A172 (cell line): ENCODE measurements at regions not wholly inside any gene's neighbourhood (a gene's known extent, or its start where the extent isn't known, plus 50 kb on each side); places are given as distances from the start of the nearest gene placed in this dataset.
"Not testable (repeated sequence)": the region's sequence is repeated elsewhere in the genome, so short reads cannot be mapped to it uniquely, and the experiment has no call there.

Experiments used
- DNase-seq: peaks from one replicate; pipeline ENCODE4 v3.0.0-alpha.2; 2015; ENCODE audit warnings: low spot score

DNA sequence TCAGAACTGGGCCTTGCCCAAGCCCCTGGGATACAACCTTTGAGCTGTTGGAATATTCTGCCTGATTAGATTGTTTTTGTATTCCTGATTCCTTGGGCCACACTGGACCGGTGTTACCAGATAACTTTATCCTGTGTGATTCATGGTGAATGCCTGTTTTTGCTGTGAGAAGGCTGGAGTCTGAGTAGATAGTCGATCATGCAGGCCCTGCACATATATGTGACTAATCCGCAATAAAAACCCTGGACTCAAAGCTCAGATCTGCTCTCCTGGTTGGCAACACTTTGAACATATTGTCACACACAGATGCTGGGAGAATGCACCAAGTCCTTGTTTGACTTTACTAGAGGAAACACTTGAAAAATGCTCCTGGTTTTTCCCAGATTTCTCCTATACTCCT, 183.9 kb upstream of the MBL2 start:
- no peak for DNase-seq

DNA sequence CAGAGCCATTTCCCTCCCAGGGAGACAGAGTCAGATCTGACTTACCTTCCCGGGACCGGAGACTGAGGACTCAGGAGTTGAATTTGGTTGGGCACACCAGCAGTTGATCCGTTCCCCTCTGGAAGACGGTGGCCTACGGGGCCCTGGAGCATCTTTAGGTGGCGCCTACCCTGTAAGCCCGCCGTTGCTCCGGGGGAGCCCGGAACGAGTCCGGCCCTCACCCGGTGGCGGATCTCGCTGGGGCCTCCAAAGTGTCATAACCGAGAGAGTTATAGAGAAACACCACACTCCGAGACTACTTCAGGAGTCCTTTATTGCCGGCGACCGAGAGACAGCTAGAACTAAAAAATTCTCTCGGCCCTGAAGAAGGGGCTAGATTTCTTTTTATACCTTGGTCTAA, 182.8 kb upstream of the MBL2 start:
- no peak for DNase-seq

DNA sequence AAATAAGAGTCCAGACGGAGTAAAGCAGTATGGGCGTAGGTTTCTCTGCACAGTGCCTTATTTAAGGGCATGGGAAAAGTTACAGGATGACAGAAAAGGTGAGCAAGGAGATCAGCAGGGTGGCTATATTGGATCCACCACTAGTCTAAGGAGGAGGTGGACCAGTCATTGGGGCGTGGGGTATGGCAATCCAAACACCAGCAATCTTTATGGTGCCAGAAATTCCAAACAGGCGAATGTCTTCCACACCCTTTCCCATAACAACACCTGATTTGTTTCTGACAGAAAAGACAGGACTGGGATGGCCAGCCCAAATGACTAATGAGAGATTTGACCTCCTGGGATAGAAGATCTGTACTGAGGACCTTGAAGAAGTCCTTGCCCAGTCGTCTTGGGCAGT, 181.8 kb upstream of the MBL2 start:
- DNase-seq = peak; percentile 23

DNA sequence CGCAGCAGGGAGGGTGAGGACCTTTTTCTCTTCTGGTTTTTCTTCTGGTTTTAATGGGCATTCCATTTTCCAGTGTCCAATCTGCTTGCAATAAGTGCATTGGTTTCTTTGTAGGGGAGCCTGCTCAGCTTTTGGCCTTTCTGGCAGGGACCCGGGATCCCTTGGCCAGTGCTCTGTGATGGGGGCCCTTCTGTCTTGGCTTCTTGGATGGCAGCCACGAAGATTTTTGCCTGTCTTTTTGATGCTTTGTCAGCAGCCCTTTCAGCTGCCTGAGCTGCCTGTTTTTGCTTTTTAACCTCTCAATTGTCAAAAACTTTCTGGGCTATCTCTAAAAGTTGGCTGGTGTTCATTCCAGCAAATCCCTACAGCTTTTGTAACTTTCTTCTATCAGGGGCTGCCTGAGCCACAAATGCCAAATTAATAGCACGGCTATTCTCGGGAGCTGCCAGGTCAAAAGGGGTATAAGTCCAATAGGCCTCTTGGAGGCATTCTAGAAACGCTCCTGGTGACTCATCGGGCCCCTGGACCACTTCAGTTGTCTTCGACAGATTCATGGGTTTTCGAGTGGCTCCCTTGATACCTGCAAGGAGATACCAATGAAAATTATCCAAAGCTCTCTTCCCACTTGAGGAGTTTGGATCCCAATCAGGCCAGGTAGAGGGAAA, 179.9 kb upstream of the MBL2 start:
- DNase-seq = no peak

DNA sequence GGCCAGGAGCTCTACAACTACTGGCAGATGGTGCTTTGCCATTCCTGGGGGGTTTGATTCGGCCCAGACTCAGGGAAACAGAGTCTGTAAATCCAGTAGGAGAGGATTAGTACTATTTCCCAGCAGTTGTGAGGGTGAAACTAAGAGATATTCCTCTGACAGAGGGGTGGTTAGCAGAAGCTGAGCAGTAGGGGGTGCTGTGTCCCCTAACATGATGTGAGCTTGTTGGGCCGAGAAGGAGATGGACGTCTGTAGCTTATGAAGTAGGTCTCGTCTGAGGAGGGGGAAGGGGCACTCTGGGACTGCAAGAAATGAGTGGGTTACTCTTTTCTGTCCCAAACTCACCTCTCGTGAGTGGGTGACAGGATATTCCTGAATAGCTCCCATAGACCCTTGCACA, 179.2 kb upstream of the MBL2 start:
- DNase-seq = peak; percentile 37

DNA sequence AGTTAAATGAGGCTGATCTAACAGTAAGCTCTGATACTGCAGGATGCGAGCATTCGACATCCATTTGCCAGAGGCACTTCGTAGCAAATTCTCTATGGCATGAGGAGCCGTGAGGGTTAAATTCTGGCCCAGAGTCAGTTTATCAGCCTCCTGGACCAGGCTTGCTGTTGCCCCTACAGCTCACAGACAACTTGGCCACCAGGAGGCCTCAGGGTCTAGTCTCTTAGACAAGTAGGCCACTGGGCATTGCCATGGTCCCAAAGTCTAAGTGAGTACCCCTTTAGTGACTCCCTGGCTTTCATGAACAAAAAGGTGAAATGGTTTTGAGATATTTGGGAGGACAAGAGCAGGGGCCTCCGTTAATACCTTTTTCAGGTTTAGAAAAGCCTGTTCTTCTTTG, 178.0 kb upstream of the MBL2 start:
- DNase-seq = no peak

DNA sequence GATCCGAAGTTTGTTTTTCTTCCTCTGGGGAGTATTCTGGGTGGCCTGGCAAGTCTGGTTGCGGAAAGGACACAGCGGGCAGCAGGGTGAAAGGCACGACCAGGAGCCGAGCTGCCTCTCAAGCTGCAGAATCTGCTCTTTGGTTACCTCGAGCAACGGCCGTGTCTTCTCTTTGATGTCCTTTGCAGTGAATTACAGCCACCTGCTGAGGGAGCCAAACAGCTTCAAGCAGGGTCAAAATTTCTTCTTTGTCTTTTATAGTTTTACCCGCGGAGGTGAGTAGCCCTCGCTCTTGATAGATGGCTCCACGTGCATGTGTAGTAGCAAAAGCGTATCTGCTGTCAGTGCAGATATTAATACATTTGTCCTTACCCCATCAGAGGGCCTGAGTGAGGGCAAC, 177.3 kb upstream of the MBL2 start:
- no peak for DNase-seq

DNA sequence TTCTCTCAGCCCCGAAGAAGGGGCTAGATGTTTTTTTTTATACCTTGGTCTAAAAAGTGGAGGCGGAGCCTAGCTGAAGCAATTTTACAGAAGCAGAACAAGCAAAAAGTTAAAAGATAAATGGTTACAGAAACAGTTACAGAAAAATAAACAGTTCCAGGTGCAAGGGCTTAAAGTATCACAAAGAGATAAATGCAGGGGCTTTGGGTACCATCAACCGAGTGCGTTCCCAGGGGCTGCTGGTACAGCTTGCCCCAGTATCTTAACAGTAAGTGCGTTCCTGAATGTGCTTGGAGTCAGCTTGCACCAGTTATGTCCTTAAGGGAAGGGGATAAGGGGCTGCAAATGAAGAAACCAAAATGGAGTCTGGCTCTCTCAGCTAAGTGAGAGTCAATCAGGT, 173.9 kb upstream of the MBL2 start:
- no peak for DNase-seq

DNA sequence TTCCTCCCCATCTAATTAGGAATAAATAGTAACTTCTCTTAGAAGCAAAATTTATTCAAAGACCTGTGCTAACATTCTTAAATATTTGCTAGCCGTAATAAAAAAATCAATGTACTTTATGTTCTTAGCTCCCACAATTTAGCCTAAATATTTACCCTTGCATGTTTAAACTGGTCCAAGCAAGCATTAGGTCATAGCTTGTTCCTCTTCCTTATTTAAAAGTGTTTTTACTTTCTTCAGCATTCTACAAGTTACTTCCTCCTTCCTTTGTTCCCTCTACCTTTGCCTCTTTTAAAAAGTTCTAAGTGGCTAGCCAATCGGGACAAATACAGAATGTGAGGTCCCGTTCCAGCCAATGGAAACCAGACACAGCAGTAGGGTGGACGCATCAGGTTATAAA, 172.9 kb upstream of the MBL2 start:
- DNase-seq = not testable (repeated sequence)

DNA sequence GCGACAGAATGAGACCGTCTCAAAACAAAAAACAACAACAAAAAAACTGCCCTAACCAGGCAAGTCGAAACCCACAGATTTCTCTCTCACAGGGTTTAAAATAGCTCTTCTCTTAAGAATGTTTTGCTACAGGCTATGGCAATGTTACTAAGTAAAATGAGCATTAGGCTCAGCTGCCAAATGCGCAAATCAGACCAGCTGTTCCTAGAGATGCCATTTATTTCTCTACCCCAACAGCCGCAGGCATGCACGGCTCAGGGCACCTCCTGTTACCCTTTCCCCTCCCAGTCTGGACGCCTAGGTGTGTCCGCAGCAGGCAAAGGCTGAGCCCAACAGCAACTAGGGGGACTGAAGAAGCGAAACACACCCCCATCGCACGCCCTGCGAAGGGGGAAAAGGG, 168.3 kb upstream of the MBL2 start:
- DNase-seq = no peak

DNA sequence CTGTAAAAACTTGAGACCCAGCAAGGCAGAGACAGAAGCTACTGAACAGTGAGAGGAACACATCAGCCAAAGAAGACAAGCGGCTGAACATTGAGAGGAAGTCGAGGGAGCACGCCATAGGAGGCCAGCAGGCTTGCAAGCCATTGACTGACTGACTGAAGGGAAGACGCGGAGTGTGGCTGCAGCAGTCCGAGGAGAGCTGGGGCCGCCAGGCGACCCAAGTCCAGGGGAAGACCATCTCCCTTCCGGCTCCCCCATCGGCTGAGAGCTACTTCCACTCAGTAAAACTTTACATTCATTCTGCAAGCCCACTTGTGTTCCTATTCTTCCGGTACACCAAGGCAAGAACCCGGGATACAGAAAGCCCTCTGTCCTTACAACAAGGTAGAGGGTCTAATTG, 167.3 kb upstream of the MBL2 start:
- no peak for DNase-seq

DNA sequence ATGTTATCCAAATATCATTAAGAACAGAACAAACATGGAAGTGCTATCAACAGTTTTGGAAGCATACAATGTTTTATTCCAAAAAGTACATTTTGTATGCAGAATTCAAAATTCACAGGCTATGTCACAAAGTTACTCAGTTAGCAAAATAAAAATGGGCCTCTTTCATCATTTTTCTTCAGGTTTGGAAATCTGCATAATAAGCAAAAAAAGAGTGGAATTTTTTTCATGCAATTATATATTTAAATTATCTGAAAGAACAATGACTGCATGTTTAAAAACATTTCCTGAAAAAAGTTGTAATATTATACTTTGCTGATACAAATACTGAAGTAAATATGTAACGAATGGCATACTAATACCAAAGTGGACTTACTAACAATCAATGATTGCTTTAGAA, 161.2 kb upstream of the MBL2 start:
- no peak for DNase-seq

DNA sequence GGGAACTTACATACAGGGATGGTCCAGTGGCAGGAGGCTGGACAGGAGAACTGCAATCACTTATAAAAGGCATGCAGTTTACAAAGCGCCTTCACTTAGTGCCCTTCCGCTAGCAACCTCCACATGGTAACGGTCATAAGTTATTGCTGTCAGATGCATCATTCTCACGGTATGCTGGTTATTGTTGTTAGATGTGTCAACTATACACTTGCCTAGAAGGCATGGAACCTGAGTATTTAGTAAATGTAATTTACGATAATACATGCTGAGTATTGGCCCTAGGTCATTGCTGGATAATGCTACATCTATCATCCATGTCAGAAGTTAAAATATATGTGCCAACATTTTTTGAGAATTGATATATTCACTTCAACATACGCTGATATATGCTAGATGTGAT, 155.1 kb upstream of the MBL2 start:
- DNase-seq = peak; percentile 36

DNA sequence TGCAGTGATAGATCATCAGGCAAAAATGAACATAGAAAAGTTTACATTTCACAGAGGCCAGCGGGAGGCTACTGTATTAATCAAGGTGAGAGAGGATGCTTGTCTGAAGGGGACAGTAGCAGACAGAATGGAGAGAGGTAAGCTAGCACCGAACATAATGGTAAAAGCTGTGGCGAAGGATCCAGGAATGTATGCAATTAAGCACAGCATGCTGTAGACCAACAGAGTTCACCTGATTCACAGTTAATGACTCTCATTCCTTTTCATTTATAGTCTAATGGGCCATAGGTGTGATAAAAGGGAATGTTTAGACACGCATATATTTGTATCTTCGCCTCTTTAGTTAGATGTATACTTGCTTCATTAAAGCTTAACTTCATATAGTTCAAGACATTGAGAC, 150.9 kb upstream of the MBL2 start:
- DNase-seq = no peak

DNA sequence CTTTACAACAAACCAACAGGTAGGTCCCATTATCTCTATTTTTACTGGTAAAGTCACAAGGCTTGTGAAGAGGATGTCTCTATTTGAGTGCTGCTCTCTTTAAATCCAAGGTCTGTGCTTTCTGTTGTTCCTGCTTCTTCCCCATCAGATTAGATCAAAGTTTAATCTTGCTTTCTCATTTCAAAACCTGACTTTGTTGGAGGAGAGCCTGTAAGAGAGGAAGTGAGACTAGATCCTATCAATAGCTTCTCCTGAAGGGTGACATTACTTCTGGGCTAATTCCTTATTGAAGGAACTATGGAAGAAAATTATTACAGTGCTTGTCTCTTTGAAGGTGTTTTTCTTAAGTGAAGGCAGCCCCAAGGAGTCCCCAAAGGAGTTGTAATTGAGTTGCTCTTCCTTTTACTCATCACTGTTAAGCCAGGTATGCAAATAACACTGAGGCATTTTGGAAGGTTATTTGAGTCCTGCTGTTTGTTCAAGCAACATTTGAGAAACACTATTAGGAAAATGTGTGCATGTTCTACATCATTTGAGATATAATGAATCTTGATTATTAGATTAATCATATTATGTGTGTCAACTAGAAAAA, 146.2 kb upstream of the MBL2 start:
- no peak for DNase-seq

DNA sequence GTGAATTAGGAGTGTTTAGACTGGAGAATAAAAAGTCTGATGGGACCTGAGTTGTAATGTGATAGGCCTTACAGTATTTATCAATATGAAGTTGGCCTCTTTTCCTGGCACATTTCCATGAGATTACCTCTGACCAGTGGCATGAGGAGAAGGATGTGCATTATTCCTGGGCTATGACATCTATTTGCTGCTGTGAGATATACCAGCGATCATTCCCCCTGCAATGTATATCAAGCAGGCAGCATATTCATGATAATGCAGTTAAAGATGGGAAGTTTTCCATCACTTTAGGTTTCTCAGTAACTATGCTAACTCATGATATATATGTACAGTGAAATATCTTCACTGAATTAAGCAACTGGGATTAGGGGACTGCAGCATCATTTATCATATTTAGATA, 142.8 kb upstream of the MBL2 start:
- no peak for DNase-seq

DNA sequence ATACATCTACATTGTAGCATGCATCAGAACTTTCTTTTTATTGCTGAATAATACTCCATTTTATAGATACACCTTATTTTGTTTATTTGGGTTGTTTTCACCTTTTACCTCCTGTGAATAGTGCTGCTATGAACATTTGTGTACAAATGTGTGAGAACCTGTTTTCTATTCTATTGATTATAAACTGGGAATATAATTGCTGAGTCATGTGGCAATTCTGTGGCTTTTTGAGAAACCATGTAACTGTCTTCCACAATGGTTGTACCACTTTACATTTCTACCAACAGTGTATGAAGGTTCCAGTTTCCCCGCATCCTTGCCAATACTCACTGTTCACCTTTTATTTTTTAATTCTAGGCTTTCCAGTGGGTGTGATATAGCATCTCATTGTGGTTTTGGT, 138.6 kb upstream of the MBL2 start:
- DNase-seq = no peak

DNA sequence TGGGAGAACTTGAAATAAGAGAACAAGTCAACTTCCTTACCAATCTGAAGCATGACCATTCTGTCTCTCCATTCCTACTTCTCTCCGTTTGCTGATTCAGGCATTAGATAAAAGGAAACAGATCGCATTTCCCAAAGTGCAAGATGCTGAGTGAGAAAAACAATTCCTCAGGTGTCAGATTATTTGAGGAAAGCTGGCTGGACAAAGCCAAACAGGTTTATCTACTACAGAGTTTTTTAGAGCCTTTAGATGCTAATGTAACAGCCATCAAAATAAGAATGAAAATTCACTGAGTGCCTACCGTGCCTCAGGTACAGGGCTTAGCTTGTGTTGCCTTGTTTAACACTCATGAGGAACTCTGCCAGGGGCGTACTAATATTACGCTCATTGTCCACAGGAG, 135.9 kb upstream of the MBL2 start:
- DNase-seq = no peak

DNA sequence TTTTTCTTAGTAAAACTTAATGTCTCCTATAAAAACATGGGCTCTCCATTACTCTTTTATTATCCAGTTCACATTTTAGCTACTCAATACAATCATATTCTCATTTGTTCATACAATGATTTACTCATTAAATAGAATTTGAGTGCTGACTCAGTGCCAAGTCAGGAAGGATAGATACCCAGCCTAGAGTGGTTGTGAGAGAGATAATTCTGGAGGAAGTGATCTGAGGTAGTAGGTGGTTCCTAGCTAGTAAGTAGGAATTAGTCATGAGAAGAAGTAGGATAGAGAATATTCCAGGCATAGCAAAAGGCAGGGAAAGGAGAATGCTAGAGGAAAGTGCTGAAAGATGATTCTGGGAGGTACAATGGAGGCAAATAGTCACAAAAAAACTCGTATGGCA, 133.5 kb upstream of the MBL2 start:
- DNase-seq = no peak

DNA sequence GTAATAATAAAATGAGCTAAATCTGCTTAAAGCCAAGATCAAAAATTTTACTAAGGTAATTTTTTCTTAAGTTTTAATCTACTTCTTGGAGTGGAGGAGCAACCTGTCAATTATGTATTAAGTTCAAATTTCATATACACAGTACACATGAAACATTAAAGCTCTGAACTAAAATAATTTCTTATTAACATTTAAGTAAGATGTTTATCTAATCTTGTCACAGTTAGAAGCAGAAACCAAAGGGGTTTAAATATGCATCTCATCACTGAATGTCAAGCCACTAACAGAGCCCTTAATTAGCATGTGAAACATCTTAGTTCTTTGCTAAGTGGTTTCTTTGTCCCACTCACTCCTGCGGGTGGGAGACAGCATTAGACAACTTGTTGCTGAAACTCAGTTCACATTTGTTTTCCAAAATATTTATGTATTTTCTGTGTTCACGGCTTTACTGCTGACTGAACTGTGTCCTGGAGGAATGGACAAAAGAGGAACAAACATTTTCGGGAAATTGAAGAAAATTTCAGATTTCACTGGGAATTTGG, 130.9 kb upstream of the MBL2 start:
- no peak for DNase-seq

DNA sequence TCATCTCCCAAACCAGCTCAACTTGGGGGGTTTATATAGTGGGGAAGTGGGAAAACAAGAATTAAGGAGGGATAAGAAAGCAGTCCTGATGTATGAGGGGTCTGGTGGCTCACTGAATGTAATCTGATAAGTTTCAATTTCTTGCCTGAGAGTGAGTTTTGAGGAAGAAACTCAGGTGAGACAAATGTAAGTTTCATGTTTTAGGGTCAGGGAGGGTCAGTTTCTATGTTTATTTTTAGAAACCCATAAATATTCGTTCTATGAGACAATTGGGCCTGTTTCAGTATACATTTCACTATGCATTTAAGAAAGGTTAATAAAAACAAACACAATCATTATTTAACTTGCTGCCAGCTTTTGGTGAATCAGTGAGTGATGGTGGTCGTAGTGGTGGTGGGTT, 128.0 kb upstream of the MBL2 start:
- no peak for DNase-seq

DNA sequence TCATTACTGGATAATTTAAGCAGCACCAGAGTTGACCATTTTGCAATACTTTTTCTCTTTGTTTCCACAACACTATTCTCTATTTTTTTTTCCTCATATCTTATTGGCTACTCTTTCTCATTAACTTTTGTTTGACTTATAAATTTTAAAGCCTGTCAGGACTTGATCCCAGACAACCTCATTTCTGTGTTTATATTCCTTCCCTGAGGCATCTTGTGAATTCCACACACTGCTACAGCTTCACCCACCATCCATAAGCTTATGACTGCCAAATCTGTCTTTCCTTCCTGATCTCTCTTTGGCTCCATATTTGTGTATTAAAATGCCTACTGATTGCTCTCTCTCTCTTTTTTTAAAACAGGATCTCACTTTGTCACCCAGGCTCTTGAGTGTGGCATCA, 124.6 kb upstream of the MBL2 start:
- DNase-seq = no peak

DNA sequence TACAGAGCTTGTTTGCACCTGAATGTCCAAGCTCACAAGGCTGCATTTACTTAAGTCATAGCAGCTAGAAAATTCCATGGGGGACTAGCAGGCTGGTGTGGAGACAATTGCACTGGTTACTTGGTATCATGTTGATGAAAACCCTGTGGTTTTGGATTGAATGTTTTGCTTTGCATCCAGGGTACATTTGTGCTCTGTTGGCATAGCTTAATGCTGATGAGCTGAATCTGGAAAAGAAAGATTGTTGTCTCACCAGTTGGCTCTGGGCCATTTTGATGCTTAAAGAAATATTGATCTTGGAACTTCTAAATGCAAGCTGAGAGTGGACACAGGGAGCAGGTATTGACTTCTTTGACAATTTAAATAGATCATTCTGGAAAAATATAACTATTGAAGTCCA, 122.5 kb upstream of the MBL2 start:
- DNase-seq = no peak

DNA sequence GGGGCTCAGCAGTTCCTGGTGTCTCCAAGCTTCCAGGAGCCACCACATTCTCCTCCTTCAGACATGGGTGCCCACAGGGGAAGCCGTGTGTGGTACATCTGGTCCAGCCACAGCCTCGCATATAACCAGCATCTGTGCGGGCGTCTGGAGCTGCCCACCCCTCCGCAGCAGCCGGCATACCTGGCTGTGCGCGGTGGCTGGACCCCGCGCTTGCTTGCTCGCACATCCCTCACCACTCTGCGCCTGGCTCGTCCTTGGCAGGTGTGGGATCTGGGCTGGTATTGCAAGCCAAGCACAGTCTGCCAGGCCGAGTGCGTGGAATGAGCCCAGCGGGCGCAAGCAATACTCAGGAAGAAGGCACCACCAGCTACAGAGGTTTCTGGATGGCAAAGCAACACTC, 117.7 kb upstream of the MBL2 start:
- DNase-seq = no peak
